Esophagus squamous epithelium (tissue), 4 donors: ENCODE measurements at regions not wholly inside any gene's neighbourhood (a gene's known extent, or its start where the extent isn't known, plus 50 kb on each side); places are given as distances from the start of the nearest gene placed in this dataset.

Experiments used
- CTCF ChIP-seq, 6 experiments: fragments of 450-650 bp in 4 of 6; fragments of 200-600 bp in 2 of 6; sonication (generic) in 2 of 6; IDR thresholded peaks; one replicate each; pipeline ENCODE4 v1.5.1; 2016 to 2019; ENCODE audit warnings: antibody characterized with exemption in 6 of 6, mild to moderate bottlenecking in 4 of 6, moderate library complexity in 4 of 6
- POLR2A ChIP-seq, 4 donors: fragments of 450-650 bp; IDR thresholded peaks; one replicate each; pipeline ENCODE4 v1.6.1; 2017; ENCODE audit warnings: antibody characterized with exemption in 4 of 4, mild to moderate bottlenecking in 4 of 4, moderate library complexity in 3 of 4

- TF ChIP-seq CTCF (IDR thresholded peaks at IDR 0.05) = no peak
- TF ChIP-seq POLR2A (IDR thresholded peaks at IDR 0.05) = no peak
These were observed 151.5 kb upstream of the COPS8 start for GRCh38 chr2:236934166-236934565.
